Prostate gland (tissue), 2 donors: ENCODE measurements at regions not wholly inside any gene's neighbourhood (a gene's known extent, or its start where the extent isn't known, plus 50 kb on each side); places are given as distances from the start of the nearest gene placed in this dataset.

ENCODE experiments used
- POLR2A ChIP-seq: fragments of 450-650 bp; IDR thresholded peaks from one replicate; pipeline ENCODE4 v1.6.1; 2016; ENCODE audit warnings: antibody characterized with exemption, mild to moderate bottlenecking
- POLR2AphosphoS5 ChIP-seq: sonication (generic); formaldehyde crosslinking; IDR thresholded peaks from one replicate; pipeline ENCODE4 v1.6.1; 2017; ENCODE audit warnings: antibody characterized with exemption
- TF ChIP-seq, protein P1 (sequence below), 4 experiments: fragments of 200-600 bp in 2 of 4; fragments of 450-650 bp in 2 of 4; sonication (generic) in 2 of 4; IDR thresholded peaks; 1 replicate in 3 of 4; 2 replicates in 1 of 4; pipeline ENCODE4 v1.5.1; 2016 to 2019; ENCODE audit warnings: antibody characterized with exemption in 4 of 4, mild to moderate bottlenecking in 2 of 4, moderate library complexity in 2 of 4

DNA sequence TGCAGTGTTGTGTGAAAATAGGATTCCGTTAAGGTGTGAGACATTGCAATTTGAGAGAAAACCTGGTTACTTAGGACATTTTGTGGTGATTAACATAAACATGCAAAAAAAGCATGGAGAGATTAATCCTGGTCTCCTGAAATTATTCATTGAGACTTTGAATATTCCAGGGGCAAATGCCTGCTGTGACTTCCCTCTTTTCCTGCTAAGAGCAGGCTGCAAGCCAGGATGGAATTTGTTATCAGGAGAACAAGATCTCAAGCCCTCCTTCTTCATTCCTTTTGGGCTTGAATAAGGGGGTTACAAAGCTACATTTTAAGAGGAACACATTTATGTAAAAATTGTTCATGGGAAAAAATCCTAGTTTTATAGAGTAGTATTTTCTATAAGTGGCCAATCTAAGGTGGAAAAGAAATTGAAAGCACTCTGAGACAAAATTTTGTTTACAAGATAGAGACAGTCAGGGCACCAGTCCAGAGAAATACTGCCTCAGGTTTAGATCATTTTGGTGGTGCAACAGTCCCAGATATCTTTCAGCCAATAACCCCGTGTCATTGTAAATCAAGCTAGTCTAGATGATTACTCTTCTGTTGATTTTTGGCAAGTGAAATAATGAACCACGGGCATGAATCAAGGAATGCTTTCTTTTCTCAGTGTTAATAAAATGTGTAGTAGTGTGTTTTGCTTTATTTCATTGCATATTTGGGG lies 1528.3 kb upstream of the AGA start:
- TF ChIP-seq, protein P1, sequence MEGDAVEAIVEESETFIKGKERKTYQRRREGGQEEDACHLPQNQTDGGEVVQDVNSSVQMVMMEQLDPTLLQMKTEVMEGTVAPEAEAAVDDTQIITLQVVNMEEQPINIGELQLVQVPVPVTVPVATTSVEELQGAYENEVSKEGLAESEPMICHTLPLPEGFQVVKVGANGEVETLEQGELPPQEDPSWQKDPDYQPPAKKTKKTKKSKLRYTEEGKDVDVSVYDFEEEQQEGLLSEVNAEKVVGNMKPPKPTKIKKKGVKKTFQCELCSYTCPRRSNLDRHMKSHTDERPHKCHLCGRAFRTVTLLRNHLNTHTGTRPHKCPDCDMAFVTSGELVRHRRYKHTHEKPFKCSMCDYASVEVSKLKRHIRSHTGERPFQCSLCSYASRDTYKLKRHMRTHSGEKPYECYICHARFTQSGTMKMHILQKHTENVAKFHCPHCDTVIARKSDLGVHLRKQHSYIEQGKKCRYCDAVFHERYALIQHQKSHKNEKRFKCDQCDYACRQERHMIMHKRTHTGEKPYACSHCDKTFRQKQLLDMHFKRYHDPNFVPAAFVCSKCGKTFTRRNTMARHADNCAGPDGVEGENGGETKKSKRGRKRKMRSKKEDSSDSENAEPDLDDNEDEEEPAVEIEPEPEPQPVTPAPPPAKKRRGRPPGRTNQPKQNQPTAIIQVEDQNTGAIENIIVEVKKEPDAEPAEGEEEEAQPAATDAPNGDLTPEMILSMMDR (IDR thresholded peaks at IDR 0.05): no peak
- TF ChIP-seq POLR2A: no peak
- no peak for TF ChIP-seq POLR2AphosphoS5
